ENCODE measurements at regions not wholly inside any gene's neighbourhood (a gene's known extent, or its start where the extent isn't known, plus 50 kb on each side); places are given as distances from the start of the nearest gene placed in this dataset.

DNA sequence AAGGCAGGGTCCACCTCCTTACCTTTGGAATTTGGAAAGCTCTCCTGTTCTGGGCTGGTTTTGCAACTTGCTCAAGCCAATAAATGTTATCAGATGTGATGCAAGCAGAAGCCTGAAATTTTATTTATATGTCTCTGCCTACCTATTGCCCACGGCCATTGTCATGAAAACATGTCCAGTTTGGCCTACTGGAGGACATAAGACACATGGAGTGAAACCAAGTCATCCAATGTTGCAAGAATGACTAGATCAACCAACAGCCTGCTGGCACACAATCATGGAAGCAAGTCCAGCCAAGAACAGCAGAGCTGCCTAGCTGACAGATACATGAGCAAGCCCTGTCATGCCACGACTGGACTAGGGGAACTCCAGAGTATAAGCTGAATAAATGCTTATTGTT, 56.7 kb upstream of the IRAK1BP1 start:
- Histone ChIP-seq H3K9me3 (ENCODE audit: low read depth, low read length) (no peaks in the 10 kb centered on the region), H3K4me3 (no peak overlapping the region), H3K9ac (ENCODE audit: insufficient read length) (no peak overlapping the region), H3K27ac (no peak overlapping the region), H3K36me3 (ENCODE audit: insufficient read depth, low read length) (no peaks in the 10 kb centered on the region)
- DNase-seq (ENCODE audit: low read depth, low spot score): no peak
- TF ChIP-seq FOXP2 (optimal IDR thresholded peaks at IDR 0.05; ENCODE audit: control extremely low read depth, extremely low read length, insufficient read depth): no peak
- no peak for TF ChIP-seq EZH2 (IDR thresholded peaks at IDR 0.05)
- no peak for TF ChIP-seq POLR2AphosphoS5 (IDR thresholded peaks at IDR 0.05; ENCODE audit: borderline replicate concordance, low read depth, low read length)
